ENCODE measurements at regions not wholly inside any gene's neighbourhood (a gene's known extent, or its start where the extent isn't known, plus 50 kb on each side); places are given as distances from the start of the nearest gene placed in this dataset.

- TF ChIP-seq CTCF (IDR thresholded peaks at IDR 0.05; ENCODE audit: low read length): no peak
- TF ChIP-seq EZH2phosphoT487 (IDR thresholded peaks at IDR 0.05; ENCODE audit: low read length): no peak
- TF ChIP-seq EZH2 (optimal IDR thresholded peaks at IDR 0.05; ENCODE audit: low read depth, low read length): no peak
Observed at GRCh38 chr7:79666472-79666871, 213.0 kb upstream of the MAGI2 start.
